Erythroblast (primary cell): ENCODE measurements at regions not wholly inside any gene's neighbourhood (a gene's known extent, or its start where the extent isn't known, plus 50 kb on each side); places are given as distances from the start of the nearest gene placed in this dataset.

Experiments used
- GATA1 ChIP-seq: IDR thresholded peaks from 2 replicates; pipeline ENCODE4 v1.6.1; 2011; ENCODE audit warnings: low read depth, mild to moderate bottlenecking, control low read depth, low read length, moderate library complexity
- POLR2A ChIP-seq: IDR thresholded peaks from 2 replicates; pipeline ENCODE4 v1.6.1; 2011; ENCODE audit warnings: mild to moderate bottlenecking, low read length

DNA sequence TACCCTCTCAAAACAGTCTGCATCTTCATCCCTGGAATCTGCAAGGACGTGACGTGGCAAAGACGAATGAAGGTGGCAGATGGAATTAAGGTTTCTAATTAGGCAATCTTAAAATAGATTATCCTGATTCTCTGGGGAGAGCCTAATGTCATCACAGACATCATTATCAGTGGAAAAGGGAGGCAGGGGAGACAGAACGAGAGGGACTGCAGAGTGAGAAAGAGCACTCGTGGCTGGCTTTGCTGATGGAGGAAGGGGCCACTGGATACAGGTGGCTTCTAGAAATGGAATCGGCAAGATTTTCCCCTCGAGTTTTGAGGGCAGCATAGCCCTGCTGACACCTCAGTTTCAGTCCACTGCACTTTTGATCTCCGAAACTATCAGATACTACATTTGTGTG, 110.6 kb downstream of the ASMT start:
- no peak for TF ChIP-seq POLR2A
- TF ChIP-seq GATA1: no peak
